ENCODE measurements at regions not wholly inside any gene's neighbourhood (a gene's known extent, or its start where the extent isn't known, plus 50 kb on each side); places are given as distances from the start of the nearest gene placed in this dataset.
"Not testable (repeated sequence)": the region's sequence is repeated elsewhere in the genome, so short reads cannot be mapped to it uniquely, and the experiment has no call there.

- no peaks in the 10 kb centered on the region for H3K4me1 Mint-ChIP-seq
- H3K4me3 Mint-ChIP-seq: no peak overlapping the region
- no peak for DNase-seq
- no peak overlapping the region for H3K27ac Mint-ChIP-seq
- CTCF ChIA-PET: no interaction called here
- no peaks in the 10 kb centered on the region for H3K36me3 Mint-ChIP-seq
- H3K27me3 Mint-ChIP-seq: no peaks in the 10 kb centered on the region
- no peaks in the 10 kb centered on the region for H3K9me3 Mint-ChIP-seq
Measured at GRCh38 chr4:159902648-159903047, 799.8 kb downstream of the RAPGEF2 start.

GRCh38 chr4:159904906-159905305, 802.0 kb downstream of the RAPGEF2 start:
- no peaks in the 10 kb centered on the region for H3K27me3 Mint-ChIP-seq
- CTCF ChIA-PET: no interaction called here
- no peaks in the 10 kb centered on the region for H3K4me1 Mint-ChIP-seq
- DNase-seq: no peak
- H3K9me3 Mint-ChIP-seq: peaks cover 3% of the 10 kb centered on the region
- no peaks in the 10 kb centered on the region for H3K36me3 Mint-ChIP-seq
- no peak overlapping the region for H3K27ac Mint-ChIP-seq
- no peak overlapping the region for H3K4me3 Mint-ChIP-seq

- no peaks in the 10 kb centered on the region for H3K36me3 Mint-ChIP-seq
- CTCF ChIA-PET: no interaction called here
- H3K27me3 Mint-ChIP-seq: no peaks in the 10 kb centered on the region
- H3K4me3 Mint-ChIP-seq: no peak overlapping the region
- no peaks in the 10 kb centered on the region for H3K4me1 Mint-ChIP-seq
- H3K27ac Mint-ChIP-seq: no peak overlapping the region
- DNase-seq: no peak
- H3K9me3 Mint-ChIP-seq: peaks cover 3% of the 10 kb centered on the region
Measured at GRCh38 chr4:159906051-159906450, 803.2 kb downstream of the RAPGEF2 start.

GRCh38 chr4:159906517-159906916, 803.6 kb downstream of the RAPGEF2 start:
- Mint-ChIP-seq H3K9me3 (peaks cover 3% of the 10 kb centered on the region), H3K36me3 (no peaks in the 10 kb centered on the region), H3K27me3 (no peaks in the 10 kb centered on the region), H3K27ac (no peak overlapping the region), H3K4me3 (no peak overlapping the region), H3K4me1 (no peaks in the 10 kb centered on the region)
- DNase-seq: no peak
- CTCF ChIA-PET: no interaction called here

GRCh38 chr4:159910721-159911120, 807.8 kb downstream of the RAPGEF2 start:
- Mint-ChIP-seq H3K4me3 (no peak overlapping the region), H3K36me3 (no peaks in the 10 kb centered on the region), H3K27ac (no peak overlapping the region), H3K27me3 (no peaks in the 10 kb centered on the region), H3K4me1 (no peaks in the 10 kb centered on the region), H3K9me3 (peaks cover 3% of the 10 kb centered on the region)
- no peak for DNase-seq
- CTCF ChIA-PET: no interaction called here

GRCh38 chr4:159922119-159922518, 819.2 kb downstream of the RAPGEF2 start:
- H3K4me3 Mint-ChIP-seq: no peak overlapping the region
- no peaks in the 10 kb centered on the region for H3K36me3 Mint-ChIP-seq
- peaks cover 11% of the 10 kb centered on the region for H3K9me3 Mint-ChIP-seq
- no peaks in the 10 kb centered on the region for H3K27me3 Mint-ChIP-seq
- no peak for DNase-seq
- H3K27ac Mint-ChIP-seq: no peak overlapping the region
- H3K4me1 Mint-ChIP-seq: no peaks in the 10 kb centered on the region
- CTCF ChIA-PET: interaction anchor here (0.7 kb wide), 1 partner anchor 21 kb away, joined by 3 read pairs; no protein-coding TSS in a partner anchor

- H3K27me3 Mint-ChIP-seq: no peaks in the 10 kb centered on the region
- no peak for DNase-seq
- H3K9me3 Mint-ChIP-seq: peaks cover 15% of the 10 kb centered on the region
- no peaks in the 10 kb centered on the region for H3K36me3 Mint-ChIP-seq
- H3K4me1 Mint-ChIP-seq: no peaks in the 10 kb centered on the region
- CTCF ChIA-PET: no interaction called here
- no peak overlapping the region for H3K4me3 Mint-ChIP-seq
- H3K27ac Mint-ChIP-seq: no peak overlapping the region
Measured at GRCh38 chr4:159925770-159926169, 822.9 kb downstream of the RAPGEF2 start.

GRCh38 chr4:159926871-159927270, 824.0 kb downstream of the RAPGEF2 start:
- CTCF ChIA-PET: no interaction called here
- H3K4me1 Mint-ChIP-seq: no peaks in the 10 kb centered on the region
- H3K27ac Mint-ChIP-seq: no peak overlapping the region
- no peaks in the 10 kb centered on the region for H3K27me3 Mint-ChIP-seq
- DNase-seq: no peak
- peaks cover 17% of the 10 kb centered on the region for H3K9me3 Mint-ChIP-seq
- no peak overlapping the region for H3K4me3 Mint-ChIP-seq
- H3K36me3 Mint-ChIP-seq: no peaks in the 10 kb centered on the region

GRCh38 chr4:159927781-159928180, 824.9 kb downstream of the RAPGEF2 start:
- no peaks in the 10 kb centered on the region for H3K36me3 Mint-ChIP-seq
- DNase-seq: no peak
- H3K27me3 Mint-ChIP-seq: no peaks in the 10 kb centered on the region
- no peaks in the 10 kb centered on the region for H3K4me1 Mint-ChIP-seq
- no peak overlapping the region for H3K27ac Mint-ChIP-seq
- peaks cover 17% of the 10 kb centered on the region for H3K9me3 Mint-ChIP-seq
- CTCF ChIA-PET: no interaction called here
- H3K4me3 Mint-ChIP-seq: no peak overlapping the region

GRCh38 chr4:159934602-159935001, 831.7 kb downstream of the RAPGEF2 start:
- H3K27me3 Mint-ChIP-seq, DNase-seq, H3K4me1 Mint-ChIP-seq, H3K27ac Mint-ChIP-seq, CTCF ChIA-PET, H3K36me3 Mint-ChIP-seq, H3K4me3 Mint-ChIP-seq: not testable (repeated sequence)
- H3K9me3 Mint-ChIP-seq: peaks cover 19% of the 10 kb centered on the region

- Mint-ChIP-seq H3K27me3 (no peaks in the 10 kb centered on the region), H3K9me3 (peaks cover 14% of the 10 kb centered on the region), H3K4me3 (no peak overlapping the region), H3K27ac (no peak overlapping the region), H3K4me1 (no peaks in the 10 kb centered on the region), H3K36me3 (no peaks in the 10 kb centered on the region)
- no peak for DNase-seq
- CTCF ChIA-PET: no interaction called here
Measured at GRCh38 chr4:159937595-159937994, 834.7 kb downstream of the RAPGEF2 start.

- CTCF ChIA-PET, DNase-seq, H3K4me1 Mint-ChIP-seq, H3K27me3 Mint-ChIP-seq, H3K27ac Mint-ChIP-seq, H3K36me3 Mint-ChIP-seq, H3K4me3 Mint-ChIP-seq: not testable (repeated sequence)
- peaks cover 11% of the 10 kb centered on the region for H3K9me3 Mint-ChIP-seq
Measured at GRCh38 chr4:159939681-159940080, 836.8 kb downstream of the RAPGEF2 start.

- no peaks in the 10 kb centered on the region for H3K9me3 Mint-ChIP-seq
- CTCF ChIA-PET: no interaction called here
- no peak overlapping the region for H3K4me3 Mint-ChIP-seq
- no peak overlapping the region for H3K27ac Mint-ChIP-seq
- no peaks in the 10 kb centered on the region for H3K4me1 Mint-ChIP-seq
- no peak for DNase-seq
- no peaks in the 10 kb centered on the region for H3K27me3 Mint-ChIP-seq
- no peaks in the 10 kb centered on the region for H3K36me3 Mint-ChIP-seq
Measured at GRCh38 chr4:159941076-159941475, 838.2 kb downstream of the RAPGEF2 start.

- Mint-ChIP-seq H3K27ac (no peak overlapping the region), H3K9me3 (no peaks in the 10 kb centered on the region), H3K4me3 (no peak overlapping the region), H3K27me3 (no peaks in the 10 kb centered on the region), H3K4me1 (no peaks in the 10 kb centered on the region), H3K36me3 (no peaks in the 10 kb centered on the region)
- CTCF ChIA-PET: no interaction called here
- no peak for DNase-seq
Measured at GRCh38 chr4:159944477-159944876, 841.6 kb downstream of the RAPGEF2 start.

GRCh38 chr4:159946983-159947615, 844.2 kb downstream of the RAPGEF2 start:
- Mint-ChIP-seq H3K4me1 (no peaks in the 10 kb centered on the region), H3K9me3 (no peaks in the 10 kb centered on the region), H3K4me3 (no peak overlapping the region), H3K27ac (no peak overlapping the region), H3K36me3 (no peaks in the 10 kb centered on the region), H3K27me3 (no peaks in the 10 kb centered on the region)
- no peak for DNase-seq
- CTCF ChIA-PET: interaction anchor here (0.7 kb wide), 1 partner anchor 12 kb away, joined by 4 read pairs; no protein-coding TSS in a partner anchor

- H3K4me1 Mint-ChIP-seq: no peaks in the 10 kb centered on the region
- no peak overlapping the region for H3K27ac Mint-ChIP-seq
- no peak for DNase-seq
- H3K9me3 Mint-ChIP-seq: no peaks in the 10 kb centered on the region
- H3K36me3 Mint-ChIP-seq: no peaks in the 10 kb centered on the region
- no peak overlapping the region for H3K4me3 Mint-ChIP-seq
- no peaks in the 10 kb centered on the region for H3K27me3 Mint-ChIP-seq
- CTCF ChIA-PET: no interaction called here
Measured at GRCh38 chr4:159950707-159951106, 847.8 kb downstream of the RAPGEF2 start.

All from activated naive CD4-positive, alpha-beta T cell treated with anti-CD3 and anti-CD28 coated beads, Interleukin-2, amount 10 ng/mL, durations not matched to agents 7 days and 5 days (primary cell).